GM23338 (cell line): ENCODE measurements at regions not wholly inside any gene's neighbourhood (a gene's known extent, or its start where the extent isn't known, plus 50 kb on each side); places are given as distances from the start of the nearest gene placed in this dataset.

Experiments
- CREB1 ChIP-seq: fragments of 250-450 bp; sonication (Bioruptor Pico); IDR thresholded peaks from 2 replicates; pipeline ENCODE4 v1.5.0; 2020; ENCODE audit warnings: low read depth, mild to moderate bottlenecking, moderate library complexity
- EZH2 ChIP-seq: fragments of 200-600 bp; sonication (generic); IDR thresholded peaks from one replicate; pipeline ENCODE4 v1.8.0; 2017; ENCODE audit warnings: antibody characterized with exemption, mild to moderate bottlenecking, low read depth; ENCODE audit not compliant: unreplicated experiment
- EZH2phosphoT487 ChIP-seq: fragments of 200-600 bp; sonication (generic); IDR thresholded peaks from one replicate; pipeline ENCODE4 v1.8.1; 2018; ENCODE audit warnings: antibody characterized with exemption; ENCODE audit not compliant: unreplicated experiment
- JUNB ChIP-seq: IDR thresholded peaks from one replicate; pipeline ENCODE4 v1.6.1; 2016; ENCODE audit warnings: antibody characterized with exemption; ENCODE audit not compliant: unreplicated experiment
- POLR2AphosphoS5 ChIP-seq: IDR thresholded peaks from 2 replicates; pipeline ENCODE4 v1.6.1; 2016; ENCODE audit warnings: antibody characterized with exemption, low read depth
- TF ChIP-seq, protein P1 (sequence below): IDR thresholded peaks from one replicate; pipeline ENCODE4 v1.6.1; 2018; ENCODE audit warnings: antibody characterized with exemption; ENCODE audit not compliant: unreplicated experiment
- TF ChIP-seq, protein P2 (sequence below), 2 experiments: fragments of 200-600 bp in 1 of 2; sonication (generic) in 1 of 2; conservative IDR thresholded peaks; 2 replicates each; pipeline versions ENCODE4 v1.5.1 to v1.6.1; 2016 to 2017; ENCODE audit warnings: antibody characterized with exemption in 2 of 2, low read depth in 2 of 2, mild to moderate bottlenecking in 2 of 2, moderate library complexity in 1 of 2
- TF ChIP-seq, protein P3 (sequence below): fragments of 250-450 bp; sonication (Bioruptor Pico); IDR thresholded peaks from 2 replicates; pipeline ENCODE4 v1.5.0; 2020; ENCODE audit warnings: mild to moderate bottlenecking, moderate library complexity

DNA sequence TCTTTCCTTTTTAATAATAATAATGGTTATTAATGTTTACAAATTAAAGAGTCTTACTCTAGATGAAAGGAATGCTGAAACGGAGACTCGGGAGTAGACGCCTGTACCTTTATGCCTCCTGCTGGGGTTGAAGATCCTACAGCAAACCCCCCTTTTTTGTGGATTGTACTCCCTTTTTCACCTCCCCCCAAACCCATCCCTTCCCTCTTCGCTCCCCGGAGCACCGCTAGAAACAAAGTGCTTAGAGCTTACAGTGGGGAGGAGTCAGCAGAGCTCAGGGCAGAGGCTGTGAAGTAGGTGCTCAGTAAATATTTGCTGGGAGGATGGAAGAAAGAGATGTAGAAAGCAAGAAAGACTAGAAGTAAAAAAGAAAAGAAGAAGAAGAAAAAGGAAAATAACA, 169.7 kb downstream of the NXPE2 start:
- TF ChIP-seq, protein P1, sequence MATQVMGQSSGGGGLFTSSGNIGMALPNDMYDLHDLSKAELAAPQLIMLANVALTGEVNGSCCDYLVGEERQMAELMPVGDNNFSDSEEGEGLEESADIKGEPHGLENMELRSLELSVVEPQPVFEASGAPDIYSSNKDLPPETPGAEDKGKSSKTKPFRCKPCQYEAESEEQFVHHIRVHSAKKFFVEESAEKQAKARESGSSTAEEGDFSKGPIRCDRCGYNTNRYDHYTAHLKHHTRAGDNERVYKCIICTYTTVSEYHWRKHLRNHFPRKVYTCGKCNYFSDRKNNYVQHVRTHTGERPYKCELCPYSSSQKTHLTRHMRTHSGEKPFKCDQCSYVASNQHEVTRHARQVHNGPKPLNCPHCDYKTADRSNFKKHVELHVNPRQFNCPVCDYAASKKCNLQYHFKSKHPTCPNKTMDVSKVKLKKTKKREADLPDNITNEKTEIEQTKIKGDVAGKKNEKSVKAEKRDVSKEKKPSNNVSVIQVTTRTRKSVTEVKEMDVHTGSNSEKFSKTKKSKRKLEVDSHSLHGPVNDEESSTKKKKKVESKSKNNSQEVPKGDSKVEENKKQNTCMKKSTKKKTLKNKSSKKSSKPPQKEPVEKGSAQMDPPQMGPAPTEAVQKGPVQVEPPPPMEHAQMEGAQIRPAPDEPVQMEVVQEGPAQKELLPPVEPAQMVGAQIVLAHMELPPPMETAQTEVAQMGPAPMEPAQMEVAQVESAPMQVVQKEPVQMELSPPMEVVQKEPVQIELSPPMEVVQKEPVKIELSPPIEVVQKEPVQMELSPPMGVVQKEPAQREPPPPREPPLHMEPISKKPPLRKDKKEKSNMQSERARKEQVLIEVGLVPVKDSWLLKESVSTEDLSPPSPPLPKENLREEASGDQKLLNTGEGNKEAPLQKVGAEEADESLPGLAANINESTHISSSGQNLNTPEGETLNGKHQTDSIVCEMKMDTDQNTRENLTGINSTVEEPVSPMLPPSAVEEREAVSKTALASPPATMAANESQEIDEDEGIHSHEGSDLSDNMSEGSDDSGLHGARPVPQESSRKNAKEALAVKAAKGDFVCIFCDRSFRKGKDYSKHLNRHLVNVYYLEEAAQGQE: no peak
- TF ChIP-seq, protein P2, sequence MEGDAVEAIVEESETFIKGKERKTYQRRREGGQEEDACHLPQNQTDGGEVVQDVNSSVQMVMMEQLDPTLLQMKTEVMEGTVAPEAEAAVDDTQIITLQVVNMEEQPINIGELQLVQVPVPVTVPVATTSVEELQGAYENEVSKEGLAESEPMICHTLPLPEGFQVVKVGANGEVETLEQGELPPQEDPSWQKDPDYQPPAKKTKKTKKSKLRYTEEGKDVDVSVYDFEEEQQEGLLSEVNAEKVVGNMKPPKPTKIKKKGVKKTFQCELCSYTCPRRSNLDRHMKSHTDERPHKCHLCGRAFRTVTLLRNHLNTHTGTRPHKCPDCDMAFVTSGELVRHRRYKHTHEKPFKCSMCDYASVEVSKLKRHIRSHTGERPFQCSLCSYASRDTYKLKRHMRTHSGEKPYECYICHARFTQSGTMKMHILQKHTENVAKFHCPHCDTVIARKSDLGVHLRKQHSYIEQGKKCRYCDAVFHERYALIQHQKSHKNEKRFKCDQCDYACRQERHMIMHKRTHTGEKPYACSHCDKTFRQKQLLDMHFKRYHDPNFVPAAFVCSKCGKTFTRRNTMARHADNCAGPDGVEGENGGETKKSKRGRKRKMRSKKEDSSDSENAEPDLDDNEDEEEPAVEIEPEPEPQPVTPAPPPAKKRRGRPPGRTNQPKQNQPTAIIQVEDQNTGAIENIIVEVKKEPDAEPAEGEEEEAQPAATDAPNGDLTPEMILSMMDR (conservative IDR thresholded peaks at IDR 0.05; ENCODE audit: low read depth in 2 of 2): no peak
- TF ChIP-seq EZH2 (no peak), EZH2phosphoT487 (no peak), POLR2AphosphoS5 (no peak), JUNB (no peak), CREB1 (CRISPR knock-in tag) (no peak)
- TF ChIP-seq, protein P3, sequence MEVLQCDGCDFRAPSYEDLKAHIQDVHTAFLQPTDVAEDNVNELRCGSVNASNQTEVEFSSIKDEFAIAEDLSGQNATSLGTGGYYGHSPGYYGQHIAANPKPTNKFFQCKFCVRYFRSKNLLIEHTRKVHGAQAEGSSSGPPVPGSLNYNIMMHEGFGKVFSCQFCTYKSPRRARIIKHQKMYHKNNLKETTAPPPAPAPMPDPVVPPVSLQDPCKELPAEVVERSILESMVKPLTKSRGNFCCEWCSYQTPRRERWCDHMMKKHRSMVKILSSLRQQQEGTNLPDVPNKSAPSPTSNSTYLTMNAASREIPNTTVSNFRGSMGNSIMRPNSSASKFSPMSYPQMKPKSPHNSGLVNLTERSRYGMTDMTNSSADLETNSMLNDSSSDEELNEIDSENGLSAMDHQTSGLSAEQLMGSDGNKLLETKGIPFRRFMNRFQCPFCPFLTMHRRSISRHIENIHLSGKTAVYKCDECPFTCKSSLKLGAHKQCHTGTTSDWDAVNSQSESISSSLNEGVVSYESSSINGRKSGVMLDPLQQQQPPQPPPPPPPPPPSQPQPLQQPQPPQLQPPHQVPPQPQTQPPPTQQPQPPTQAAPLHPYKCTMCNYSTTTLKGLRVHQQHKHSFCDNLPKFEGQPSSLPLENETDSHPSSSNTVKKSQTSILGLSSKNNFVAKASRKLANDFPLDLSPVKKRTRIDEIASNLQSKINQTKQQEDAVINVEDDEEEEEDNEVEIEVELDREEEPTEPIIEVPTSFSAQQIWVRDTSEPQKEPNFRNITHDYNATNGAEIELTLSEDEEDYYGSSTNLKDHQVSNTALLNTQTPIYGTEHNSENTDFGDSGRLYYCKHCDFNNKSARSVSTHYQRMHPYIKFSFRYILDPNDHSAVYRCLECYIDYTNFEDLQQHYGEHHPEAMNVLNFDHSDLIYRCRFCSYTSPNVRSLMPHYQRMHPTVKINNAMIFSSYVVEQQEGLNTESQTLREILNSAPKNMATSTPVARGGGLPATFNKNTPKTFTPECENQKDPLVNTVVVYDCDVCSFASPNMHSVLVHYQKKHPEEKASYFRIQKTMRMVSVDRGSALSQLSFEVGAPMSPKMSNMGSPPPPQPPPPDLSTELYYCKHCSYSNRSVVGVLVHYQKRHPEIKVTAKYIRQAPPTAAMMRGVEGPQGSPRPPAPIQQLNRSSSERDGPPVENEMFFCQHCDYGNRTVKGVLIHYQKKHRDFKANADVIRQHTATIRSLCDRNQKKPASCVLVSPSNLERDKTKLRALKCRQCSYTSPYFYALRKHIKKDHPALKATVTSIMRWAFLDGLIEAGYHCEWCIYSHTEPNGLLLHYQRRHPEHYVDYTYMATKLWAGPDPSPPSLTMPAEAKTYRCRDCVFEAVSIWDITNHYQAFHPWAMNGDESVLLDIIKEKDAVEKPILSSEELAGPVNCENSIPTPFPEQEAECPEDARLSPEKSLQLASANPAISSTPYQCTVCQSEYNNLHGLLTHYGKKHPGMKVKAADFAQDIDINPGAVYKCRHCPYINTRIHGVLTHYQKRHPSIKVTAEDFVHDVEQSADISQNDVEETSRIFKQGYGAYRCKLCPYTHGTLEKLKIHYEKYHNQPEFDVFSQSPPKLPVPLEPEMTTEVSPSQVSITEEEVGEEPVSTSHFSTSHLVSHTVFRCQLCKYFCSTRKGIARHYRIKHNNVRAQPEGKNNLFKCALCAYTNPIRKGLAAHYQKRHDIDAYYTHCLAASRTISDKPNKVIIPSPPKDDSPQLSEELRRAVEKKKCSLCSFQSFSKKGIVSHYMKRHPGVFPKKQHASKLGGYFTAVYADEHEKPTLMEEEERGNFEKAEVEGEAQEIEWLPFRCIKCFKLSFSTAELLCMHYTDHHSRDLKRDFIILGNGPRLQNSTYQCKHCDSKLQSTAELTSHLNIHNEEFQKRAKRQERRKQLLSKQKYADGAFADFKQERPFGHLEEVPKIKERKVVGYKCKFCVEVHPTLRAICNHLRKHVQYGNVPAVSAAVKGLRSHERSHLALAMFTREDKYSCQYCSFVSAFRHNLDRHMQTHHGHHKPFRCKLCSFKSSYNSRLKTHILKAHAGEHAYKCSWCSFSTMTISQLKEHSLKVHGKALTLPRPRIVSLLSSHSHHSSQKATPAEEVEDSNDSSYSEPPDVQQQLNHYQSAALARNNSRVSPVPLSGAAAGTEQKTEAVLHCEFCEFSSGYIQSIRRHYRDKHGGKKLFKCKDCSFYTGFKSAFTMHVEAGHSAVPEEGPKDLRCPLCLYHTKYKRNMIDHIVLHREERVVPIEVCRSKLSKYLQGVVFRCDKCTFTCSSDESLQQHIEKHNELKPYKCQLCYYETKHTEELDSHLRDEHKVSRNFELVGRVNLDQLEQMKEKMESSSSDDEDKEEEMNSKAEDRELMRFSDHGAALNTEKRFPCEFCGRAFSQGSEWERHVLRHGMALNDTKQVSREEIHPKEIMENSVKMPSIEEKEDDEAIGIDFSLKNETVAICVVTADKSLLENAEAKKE (CRISPR knock-in tag): no peak
